ENCODE measurements at regions not wholly inside any gene's neighbourhood (a gene's known extent, or its start where the extent isn't known, plus 50 kb on each side); places are given as distances from the start of the nearest gene placed in this dataset.
"Not testable (repeated sequence)": the region's sequence is repeated elsewhere in the genome, so short reads cannot be mapped to it uniquely, and the experiment has no call there.

GRCh38 chr5:53275666-53276065 lies 166.1 kb upstream of the MOCS2 start:
- no peak for DNase-seq (ENCODE audit: low read depth in 2 of 2)

GRCh38 chr5:53276825-53277224 lies 167.3 kb upstream of the MOCS2 start:
- no peak for DNase-seq (ENCODE audit: low read depth in 2 of 2)

- no peak for DNase-seq (ENCODE audit: low read depth in 2 of 2)
Measured at GRCh38 chr5:53277491-53277890, 167.9 kb upstream of the MOCS2 start.

- no peak for DNase-seq (ENCODE audit: low read depth in 2 of 2)
Measured at GRCh38 chr5:53287573-53287972, 178.0 kb upstream of the MOCS2 start.

- DNase-seq (ENCODE audit: low read depth in 2 of 2) = no peak
Measured at GRCh38 chr5:53288511-53288910, 179.0 kb upstream of the MOCS2 start.

- no peak for DNase-seq (ENCODE audit: low read depth in 2 of 2)
Measured at GRCh38 chr5:53291047-53291446, 181.5 kb upstream of the MOCS2 start.

- DNase-seq (ENCODE audit: low read depth in 2 of 2) = no peak
Measured at GRCh38 chr5:53291528-53291927, 182.0 kb upstream of the MOCS2 start.

GRCh38 chr5:53298841-53299240 lies 181.6 kb upstream of the FST start:
- no peak for DNase-seq (ENCODE audit: low read depth in 2 of 2)

- no peak for DNase-seq (ENCODE audit: low read depth in 2 of 2)
Measured at GRCh38 chr5:53302529-53302928, 177.9 kb upstream of the FST start.

- DNase-seq (ENCODE audit: low read depth in 2 of 2) = no peak
Measured at GRCh38 chr5:53303105-53303504, 177.3 kb upstream of the FST start.

GRCh38 chr5:53305316-53305715 lies 175.1 kb upstream of the FST start:
- DNase-seq (ENCODE audit: low read depth in 2 of 2) = not testable (repeated sequence)

- DNase-seq (ENCODE audit: low read depth in 2 of 2) = no peak
Measured at GRCh38 chr5:53309653-53310052, 170.8 kb upstream of the FST start.

GRCh38 chr5:53311681-53312080 lies 168.7 kb upstream of the FST start:
- DNase-seq (ENCODE audit: low read depth in 2 of 2) = no peak

GRCh38 chr5:53313145-53313544 lies 167.3 kb upstream of the FST start:
- DNase-seq (ENCODE audit: low read depth in 2 of 2) = no peak

- no peak for DNase-seq (ENCODE audit: low read depth in 2 of 2)
Measured at GRCh38 chr5:53318303-53318702, 162.1 kb upstream of the FST start.

- DNase-seq (ENCODE audit: low read depth in 2 of 2) = no peak
Measured at GRCh38 chr5:53319315-53319714, 161.1 kb upstream of the FST start.

GRCh38 chr5:53321073-53321472 lies 159.4 kb upstream of the FST start:
- no peak for DNase-seq (ENCODE audit: low read depth in 2 of 2)

- DNase-seq (ENCODE audit: low read depth in 2 of 2) = no peak
Measured at GRCh38 chr5:53321721-53322120, 158.7 kb upstream of the FST start.

- no peak for DNase-seq (ENCODE audit: low read depth in 2 of 2)
Measured at GRCh38 chr5:53322257-53322656, 158.2 kb upstream of the FST start.

GRCh38 chr5:53323511-53323910 lies 156.9 kb upstream of the FST start:
- no peak for DNase-seq (ENCODE audit: low read depth in 2 of 2)

- DNase-seq (ENCODE audit: low read depth in 2 of 2) = no peak
Measured at GRCh38 chr5:53323943-53324642, 156.3 kb upstream of the FST start.

GRCh38 chr5:53326424-53327153 lies 153.8 kb upstream of the FST start:
- DNase-seq (ENCODE audit: low read depth in 2 of 2) = no peak

- DNase-seq (ENCODE audit: low read depth in 2 of 2) = no peak
Measured at GRCh38 chr5:53327811-53328334, 152.6 kb upstream of the FST start.

All from activated CD4-positive, alpha-beta T cell treated with anti-CD3 and anti-CD28 coated beads for 24 hours (primary cell).